ENCODE measurements at regions not wholly inside any gene's neighbourhood (a gene's known extent, or its start where the extent isn't known, plus 50 kb on each side); places are given as distances from the start of the nearest gene placed in this dataset.

DNA sequence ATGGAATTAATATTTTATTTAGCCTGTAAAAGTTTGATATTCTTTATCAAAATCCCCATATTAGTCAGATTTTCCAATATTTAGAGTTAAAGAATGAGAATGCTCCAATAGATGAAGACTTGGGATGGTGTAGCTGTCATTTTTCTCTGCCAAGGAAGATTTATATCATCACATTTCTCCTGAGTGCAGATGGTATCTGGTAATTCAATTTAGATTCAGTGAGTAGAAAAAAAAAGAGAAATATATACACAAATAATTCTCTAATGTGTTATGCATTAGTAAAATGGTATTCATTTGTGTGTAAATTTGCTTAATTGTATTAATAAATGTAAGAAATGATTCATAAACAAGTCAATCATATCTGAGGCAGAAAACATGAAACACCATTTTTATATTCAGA, 1508.7 kb upstream of the PCDH20 start:
- DNase-seq = no peak

DNA sequence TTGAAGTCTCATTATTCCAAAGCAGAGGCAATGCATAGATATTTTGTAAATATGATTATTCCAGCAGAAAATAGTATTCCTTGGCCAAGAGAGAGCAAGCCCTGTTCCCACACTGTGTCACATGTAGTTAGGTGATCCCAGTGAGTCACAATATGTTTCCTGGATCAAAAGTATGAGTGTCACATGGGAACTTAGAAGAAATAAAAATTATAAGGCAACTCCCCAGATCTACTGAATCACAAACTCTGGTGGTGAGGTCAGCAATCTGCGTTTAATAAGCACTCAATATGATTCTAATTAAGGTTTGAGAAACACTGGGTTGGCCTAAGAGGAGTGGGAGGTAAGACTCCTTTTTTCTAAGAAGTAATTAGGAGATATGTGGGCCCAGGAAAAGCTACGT, 1504.5 kb upstream of the PCDH20 start:
- no peak for DNase-seq

DNA sequence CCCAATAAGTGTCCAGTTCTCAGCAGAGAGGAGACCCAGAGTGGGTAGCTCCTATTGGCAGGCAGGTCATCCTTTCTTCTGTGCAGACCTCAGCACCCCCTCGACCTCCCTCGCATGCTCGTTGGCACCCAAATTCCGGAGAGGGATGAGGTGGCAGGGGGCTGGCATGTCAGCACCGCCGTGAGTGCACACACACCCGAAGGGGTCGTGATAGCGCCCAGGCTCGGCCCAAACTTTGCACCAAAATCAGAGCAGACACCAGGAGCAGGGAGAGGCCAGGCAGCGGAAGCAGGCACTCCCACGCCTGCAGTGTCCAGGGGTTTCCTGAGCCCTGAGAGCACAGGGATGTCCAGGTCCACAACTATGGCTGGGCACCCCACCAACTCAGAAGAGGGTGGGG, 1503.8 kb upstream of the PCDH20 start:
- DNase-seq = no peak

DNA sequence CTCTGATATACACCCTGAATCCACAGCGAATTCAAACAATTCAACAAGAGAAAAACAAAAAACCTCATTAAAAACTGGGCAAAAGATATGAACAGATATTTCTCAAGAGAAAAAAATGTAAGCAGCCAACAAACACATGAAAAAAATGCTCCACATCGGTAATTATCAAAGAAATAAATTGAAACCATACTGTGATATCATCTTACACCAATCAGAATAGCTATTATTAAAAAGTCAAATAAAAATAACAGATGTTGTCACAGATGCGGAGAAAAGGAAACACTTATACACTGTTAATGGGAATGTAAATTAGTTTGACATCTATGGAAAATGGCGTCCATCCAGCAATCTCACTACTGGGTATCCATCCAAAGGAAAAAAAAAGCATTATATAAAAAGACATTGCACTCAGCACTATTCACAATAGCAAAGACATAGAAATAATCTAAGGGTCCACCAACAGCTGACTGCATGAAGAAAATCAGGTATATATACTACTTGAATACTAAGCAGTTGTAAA, 1495.0 kb upstream of the PCDH20 start:
- no peak for DNase-seq

DNA sequence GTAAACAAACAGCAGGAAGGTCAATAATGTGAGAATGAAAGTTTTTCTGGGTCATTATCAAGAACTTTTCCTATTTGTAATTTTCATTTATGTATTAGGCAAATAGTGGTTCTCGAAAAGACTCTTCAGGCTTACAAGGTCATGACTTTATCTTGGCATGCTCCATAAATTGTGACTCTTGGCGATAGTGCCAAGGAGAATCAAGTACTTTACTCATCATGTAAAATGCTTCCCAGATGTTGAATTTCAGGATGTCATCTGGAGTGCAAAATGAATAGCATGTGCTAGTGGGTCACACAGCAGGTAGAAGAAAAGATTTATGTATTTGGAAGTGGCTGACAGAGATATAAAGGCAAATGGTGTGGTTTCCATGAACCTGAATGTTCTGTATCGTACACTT, 1492.7 kb upstream of the PCDH20 start:
- DNase-seq = no peak

DNA sequence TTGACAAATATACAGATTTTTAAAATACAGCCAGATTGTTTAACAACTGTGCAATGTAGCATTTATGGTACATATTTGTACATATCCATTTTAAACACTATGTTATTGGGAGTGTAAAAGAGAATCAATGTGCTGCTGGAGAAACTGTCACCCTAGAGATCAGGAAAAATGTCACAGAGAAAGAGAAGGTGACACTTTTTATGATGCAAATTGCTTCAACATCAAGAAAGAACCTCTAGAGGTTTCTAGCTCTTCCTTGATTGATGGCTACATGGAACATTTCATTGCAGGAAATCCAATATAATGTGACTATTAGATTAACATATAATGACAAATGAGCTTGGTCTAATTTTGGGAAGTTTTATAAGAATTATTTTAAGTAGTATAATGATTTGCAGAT, 1491.2 kb upstream of the PCDH20 start:
- no peak for DNase-seq

DNA sequence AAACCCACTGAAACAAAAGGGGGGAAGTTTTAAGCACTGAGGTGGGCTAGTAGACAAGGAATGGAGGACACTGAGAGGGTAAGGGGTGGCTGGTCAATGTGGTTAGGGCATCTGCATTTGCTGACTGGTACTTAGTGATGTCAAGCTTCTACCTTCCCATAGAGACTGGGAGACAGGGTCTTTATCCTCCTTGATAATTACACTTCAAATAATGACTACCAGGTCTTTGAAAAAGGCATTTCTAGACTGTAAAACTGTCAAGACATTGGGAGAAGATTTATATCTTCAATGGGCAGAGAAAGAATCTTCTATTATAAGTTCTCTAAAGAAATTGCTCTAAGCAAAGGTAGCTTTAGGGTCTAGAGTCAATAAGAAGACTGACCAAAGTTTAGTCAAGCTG, 1490.8 kb upstream of the PCDH20 start:
- DNase-seq = no peak

DNA sequence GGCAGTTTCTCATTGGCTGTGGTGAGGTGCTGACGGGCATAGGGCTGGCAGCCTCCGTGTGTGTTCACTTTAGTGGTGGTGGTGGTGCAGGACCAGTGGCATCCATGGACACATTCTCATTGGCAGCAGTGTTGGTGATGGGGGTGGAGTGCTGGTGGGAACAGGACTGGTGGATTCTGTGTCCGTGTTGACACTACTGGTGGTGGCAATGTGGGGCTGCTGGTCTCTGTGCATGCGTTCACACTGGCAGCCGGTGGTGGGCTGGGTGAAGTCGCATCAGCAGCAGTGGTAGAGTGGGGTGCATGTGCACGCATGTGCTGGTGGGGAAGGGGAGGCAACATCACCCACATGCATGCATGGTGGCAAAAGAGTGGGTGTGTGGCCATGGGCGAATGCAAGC, 1471.4 kb upstream of the PCDH20 start:
- DNase-seq = no peak

DNA sequence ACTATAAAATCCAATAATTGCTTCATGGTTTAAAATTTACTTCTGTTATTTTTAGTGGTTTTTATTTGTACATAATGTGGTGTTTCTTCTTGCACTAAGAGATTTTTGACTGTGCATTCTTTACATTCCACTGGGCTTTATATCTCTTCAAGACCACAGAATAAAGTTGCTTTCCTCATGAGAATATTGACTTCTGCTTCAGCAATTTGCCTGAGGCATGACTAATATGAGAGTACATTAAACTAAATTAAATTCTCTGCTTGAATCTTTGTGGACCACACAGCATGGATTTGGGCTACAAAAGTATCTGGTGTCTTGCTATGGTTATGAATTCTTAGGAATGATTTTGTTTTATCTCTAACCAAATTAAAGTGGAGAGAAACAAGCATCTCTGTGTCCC, 1463.4 kb upstream of the PCDH20 start:
- no peak for DNase-seq

DNA sequence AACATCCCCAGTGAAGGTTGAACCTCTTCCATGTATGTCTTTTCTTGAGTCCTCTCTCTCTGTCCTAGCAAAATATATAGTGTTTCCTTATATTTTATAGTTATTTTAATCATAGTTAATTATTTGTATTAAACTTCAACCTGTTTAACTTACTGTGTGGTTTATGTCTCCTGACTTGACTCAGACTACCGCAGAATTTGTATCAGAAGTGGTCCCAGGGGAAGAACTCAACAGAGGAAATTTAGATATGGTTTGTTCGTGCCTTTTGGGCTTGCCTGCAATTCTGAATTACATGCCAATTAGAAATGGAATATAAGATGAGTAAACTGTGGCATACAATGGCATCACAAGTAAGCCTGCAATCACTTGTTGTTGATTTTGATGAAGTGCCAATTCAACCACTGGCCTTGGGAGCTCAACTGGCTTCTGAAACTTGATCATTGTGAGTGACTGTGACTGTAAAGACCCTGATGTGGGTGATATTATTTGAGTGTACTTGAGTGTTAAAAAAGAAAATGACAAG, 1459.5 kb upstream of the PCDH20 start:
- no peak for DNase-seq

DNA sequence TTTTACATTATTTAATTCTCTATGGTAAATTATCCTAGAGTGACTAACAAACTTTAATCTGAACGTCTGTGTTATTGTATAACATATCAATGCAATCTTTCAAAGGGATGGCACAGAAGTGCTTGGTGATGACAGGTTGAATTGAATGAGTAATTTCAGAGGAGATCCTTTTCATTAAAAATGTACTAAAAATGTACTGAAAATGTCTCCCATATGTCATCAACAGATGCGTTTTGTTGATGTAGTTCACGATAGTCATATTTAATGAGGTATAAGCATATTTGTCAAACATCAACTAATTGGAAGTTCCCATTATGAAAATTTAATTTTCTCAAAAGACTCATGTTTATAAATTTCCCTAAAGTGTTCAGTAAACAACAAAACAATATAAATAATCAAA, 1434.7 kb upstream of the PCDH20 start:
- DNase-seq = no peak

DNA sequence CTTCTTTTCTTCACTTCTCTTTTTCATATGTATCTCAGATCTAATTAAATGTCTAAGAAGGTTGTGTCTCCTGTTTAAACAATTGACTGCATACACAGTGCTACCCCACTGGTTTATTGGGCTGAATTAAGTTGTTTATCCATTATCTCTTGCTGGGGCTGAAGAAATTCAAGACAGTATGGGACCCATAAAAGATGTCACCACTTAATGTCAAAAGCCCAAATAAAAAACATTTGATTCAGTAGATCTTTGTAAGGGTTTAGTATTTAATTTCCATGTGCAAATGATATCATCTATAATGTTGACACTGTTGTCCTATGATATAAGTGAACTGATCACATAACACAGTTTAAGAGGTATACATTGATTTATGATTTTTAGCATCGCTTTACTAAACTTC, 1431.9 kb upstream of the PCDH20 start:
- DNase-seq = no peak

DNA sequence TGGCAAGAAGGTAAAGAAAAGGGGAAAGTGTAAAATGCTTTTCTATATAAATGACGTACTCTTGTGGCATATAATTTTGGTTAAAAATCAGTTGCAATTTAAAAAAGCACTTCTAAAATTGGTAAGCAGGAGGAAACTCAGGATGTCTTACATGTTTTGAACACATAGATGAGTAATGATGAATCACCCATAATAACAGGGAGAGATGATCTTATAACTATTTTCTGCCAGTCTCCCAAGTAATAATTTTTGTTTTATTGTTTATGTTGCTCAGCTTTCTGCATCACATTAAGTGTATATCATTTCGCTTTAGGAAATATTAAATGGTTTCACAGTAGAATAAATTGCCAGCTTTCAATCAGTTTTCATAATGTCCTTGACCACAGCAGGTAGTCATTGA, 1430.7 kb upstream of the PCDH20 start:
- no peak for DNase-seq

DNA sequence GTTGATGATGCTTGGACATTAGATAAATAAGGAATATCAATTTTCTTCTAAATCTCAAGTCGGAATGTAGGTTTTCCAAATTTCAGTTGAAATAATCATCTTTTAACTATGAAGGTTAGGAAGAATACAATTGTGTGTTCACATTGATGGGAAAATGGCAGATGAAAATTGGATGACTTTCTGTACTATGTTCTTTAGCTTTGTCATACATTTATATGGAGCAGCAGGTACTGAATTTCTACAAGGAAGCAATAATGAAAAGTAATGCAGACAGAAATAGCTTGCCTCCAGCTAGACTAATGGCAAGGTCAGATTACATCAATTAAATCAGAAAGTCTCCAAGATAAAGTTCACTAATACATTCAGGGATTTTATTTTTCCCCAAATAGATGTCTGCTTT, 1423.7 kb upstream of the PCDH20 start:
- no peak for DNase-seq

DNA sequence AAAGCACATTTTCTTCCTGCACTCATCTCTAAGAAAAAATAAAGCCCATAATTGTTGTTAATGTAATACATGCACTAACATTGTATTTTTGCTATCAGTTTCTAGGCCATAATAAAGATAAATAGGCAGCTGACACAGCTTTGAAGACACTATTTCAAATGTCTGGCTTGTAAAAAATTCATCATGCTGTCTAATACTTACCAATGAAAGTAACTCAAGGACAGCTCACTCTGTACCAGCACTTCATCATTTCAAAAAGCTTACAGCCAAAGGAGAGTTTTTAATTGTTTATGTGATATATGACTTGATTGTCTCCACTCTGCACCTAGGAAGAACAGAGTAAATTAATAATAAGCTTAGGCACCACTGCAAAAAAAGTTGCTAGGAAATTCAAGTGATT, 1423.3 kb upstream of the PCDH20 start:
- DNase-seq = no peak

DNA sequence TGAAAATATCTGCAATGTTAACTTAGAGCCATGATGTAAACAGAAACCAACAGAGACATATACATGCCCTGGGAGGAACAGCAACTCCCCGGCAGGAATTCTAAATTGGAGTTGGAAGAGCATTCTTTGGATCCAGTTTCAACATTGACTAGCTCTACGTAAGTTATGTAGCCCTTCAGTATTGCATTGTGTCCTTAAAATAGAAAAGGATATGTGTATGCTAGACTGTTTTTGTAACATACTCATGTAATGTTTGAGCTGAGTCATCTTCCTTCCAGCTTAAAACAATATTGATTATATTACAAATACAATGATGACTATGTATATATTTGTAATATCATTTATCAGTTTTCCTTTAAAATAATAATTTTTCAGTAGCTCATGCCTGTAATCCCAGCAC, 1422.2 kb upstream of the PCDH20 start:
- DNase-seq = no peak

DNA sequence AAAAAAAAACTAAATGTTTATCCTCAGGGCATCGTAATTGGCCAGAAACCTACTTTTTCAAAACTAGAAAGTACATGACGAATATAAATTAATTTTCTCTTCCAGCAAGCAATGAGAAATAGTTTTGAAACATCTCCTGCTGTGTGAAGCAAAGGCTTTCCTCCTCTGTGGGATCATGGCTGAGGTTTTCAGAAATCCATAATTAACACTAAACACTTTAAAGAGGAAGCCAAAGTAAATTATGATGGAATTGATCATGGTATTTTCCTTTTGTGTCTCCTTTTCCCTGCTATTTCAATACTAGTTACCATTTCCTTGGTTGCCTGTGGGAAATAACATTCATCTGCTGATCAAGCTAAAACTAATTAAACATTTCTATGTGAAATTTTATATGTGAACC, 1413.8 kb upstream of the PCDH20 start:
- DNase-seq = no peak

DNA sequence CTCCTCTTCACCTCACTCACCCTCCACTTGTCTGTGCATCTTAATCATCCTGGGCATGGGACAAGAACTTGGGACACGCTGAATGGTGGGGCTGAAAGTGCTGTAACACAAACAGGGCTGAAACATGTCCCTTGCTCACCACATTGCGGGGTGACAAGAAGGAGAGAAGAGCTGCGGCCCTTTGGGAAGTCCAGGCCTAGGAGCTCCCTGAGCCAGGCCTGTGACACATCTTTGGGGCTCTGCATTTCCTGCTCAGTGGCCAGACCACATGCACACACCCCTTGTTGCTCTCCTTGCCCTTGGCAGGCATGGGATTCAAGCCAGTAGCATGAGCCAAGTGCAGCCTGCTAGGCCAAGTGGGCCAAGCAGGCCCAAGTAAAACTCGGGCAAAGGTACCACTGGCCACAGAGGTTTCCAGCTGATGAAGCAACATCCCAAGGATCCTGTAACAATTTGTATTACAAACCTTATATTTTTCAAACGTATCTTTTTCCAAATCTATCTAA, 1384.3 kb upstream of the PCDH20 start:
- DNase-seq = no peak

DNA sequence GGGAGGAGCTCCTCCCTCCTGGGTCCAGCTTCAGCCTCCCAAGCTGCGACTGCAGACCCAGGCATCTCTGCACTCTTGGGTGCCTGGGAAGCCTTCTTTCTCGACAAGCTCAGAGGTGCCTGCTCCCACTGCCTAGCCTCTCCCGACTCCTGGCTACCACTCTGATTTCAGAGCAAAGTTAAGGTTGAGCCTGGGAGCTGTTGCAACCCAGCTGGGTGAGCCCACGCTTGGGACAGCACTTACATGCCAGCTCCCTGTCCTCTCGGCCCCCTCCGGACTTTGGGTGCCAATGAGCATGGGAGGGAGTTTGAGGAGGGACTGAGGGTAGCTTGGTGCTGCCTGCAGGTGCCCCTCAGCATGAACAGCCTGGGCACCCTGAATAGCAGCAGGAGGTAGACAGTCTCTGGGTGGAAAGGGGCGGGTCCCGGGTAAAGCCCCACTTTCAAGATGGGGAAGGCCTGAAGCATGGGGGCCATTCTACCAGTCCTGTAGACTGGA, 1383.4 kb upstream of the PCDH20 start:
- no peak for DNase-seq

DNA sequence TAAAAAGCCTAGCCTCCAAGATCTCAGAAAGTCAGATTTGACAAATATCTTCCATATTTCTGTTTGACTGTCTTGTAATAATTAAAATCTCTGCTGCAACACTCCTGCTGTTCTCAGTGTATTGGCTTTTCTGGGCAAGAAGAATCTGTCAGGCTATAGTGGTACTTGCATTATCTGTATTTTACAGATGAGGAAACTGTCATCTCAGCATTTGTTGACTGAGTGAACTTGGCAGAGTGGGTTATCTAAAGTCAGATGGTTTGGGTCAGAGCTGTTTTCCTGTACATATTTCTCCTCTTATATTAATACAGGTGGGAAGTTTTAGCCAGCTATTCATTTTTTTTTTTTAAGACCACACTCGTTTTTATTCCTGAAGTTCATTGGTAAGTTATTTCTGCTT, 1378.2 kb upstream of the PCDH20 start:
- DNase-seq = no peak

DNA sequence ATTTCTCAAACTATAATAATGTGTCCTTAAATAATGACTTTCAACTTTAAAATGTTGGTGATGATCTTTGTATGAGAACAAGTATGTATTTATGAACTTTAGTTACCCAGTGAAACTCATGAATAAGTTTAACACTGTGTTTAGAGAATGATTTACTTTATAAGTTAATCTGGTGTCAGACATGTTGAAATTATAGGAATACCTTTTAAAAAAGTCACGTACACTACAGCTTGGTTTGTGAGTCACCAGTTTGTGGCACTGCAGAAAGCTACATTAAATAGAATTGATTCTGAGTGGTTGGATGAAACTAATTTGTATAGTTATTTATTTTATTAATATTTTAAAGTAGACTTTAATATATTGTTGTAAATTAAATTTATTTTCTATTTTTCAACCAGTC, 1366.2 kb upstream of the PCDH20 start:
- DNase-seq = no peak

DNA sequence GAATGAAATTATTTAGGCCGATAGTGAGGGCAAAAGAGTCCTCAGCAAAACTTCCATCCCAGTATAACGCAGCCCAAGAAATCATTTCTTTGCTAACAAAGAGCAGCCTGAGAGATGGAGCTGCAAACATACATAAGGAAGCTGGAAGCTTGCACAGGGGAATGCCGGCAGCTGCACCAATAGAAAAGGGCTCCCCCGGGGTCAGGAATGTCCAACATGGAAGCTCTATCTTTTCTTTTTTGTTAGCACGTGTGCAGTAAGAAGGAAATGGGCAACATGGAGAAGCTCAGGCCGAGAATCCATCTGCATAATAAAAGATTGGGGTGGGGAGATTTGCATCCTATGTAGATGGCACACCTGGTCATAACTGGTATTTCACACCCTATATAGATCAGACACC, 1363.5 kb upstream of the PCDH20 start:
- no peak for DNase-seq

DNA sequence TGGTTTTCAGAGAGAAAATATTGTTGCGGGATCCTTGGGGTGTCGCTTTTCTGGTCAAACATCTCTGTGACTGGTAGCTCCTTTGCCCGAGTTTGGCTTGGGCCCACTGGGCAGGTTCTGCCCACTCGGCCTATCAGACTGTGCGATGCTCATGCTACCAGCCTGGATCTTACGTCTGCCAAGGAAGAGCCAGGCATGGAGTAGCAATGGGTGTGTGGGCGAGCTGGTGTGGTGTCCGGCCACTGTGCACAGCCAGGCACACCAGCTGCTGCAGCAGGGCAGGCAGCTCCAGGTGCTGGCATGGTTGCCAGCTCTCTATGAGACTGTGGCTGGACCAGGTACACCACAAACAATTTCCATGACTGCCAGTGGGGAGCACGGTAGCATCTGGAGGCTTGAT, 1351.8 kb upstream of the PCDH20 start:
- no peak for DNase-seq

DNA sequence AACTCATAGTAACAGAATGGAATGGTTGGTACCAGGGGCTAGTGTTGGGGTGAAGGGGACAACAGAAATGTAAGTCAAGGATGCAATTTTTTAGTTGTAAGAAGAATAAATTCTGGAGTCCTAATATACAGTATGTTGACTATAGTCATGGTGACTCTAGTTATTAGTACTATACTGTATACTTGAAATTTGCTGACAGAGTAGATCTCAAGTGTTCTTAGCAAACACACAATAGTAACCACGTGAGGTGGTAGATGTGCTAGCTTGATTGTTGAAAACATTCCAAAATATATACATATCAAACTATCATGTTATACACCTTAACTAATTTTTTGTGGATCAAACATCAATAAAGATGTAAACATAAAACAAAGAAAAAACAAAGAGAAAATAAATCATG, 1345.1 kb upstream of the PCDH20 start:
- DNase-seq = no peak

DNA sequence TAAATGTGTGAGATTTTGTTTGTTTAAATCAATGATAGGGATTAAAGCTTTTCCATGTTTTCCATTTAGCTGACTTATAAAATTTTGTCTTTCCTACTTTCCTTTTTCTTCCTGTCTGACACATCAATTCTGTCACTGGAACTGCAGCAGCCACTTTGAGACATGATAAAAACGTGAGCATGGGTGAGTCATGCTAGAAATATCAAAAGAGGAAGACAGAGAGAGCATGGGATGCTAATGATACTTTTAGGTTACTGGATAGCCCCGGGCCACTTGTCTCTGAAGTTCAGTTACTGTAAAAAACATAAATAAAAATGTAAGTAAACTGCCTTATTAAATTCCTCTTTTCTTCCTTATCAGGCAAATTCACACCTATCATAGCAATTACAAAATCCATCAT, 1332.0 kb upstream of the PCDH20 start:
- DNase-seq = no peak

DNA sequence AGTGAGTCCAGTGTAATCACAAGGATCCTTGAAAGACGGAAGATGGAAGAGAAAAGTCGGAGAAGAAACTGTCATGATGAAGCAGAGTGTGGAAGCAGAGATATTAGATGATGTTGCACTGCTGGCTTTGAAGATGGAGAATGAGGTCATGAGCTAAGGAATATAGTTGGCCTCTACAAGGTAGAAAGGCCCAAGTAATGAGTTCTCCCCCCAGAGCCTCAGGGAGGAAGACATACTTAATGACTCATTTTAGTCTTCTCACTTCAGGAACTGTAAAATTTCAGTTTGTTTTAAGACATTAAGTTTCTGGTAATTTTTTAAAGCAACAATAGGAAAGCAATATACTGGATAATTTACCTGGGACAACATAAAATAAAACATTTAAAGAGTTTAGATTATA, 1331.5 kb upstream of the PCDH20 start:
- no peak for DNase-seq
